Testis (tissue), 2 donors: ENCODE measurements at regions not wholly inside any gene's neighbourhood (a gene's known extent, or its start where the extent isn't known, plus 50 kb on each side); places are given as distances from the start of the nearest gene placed in this dataset.

Source experiments
- CTCF ChIP-seq, 3 experiments: fragments of 450-650 bp in 2 of 3; fragments of 200-600 bp in 1 of 3; sonication (generic) in 1 of 3; IDR thresholded peaks; one replicate each; pipeline ENCODE4 v1.5.1; 2016 to 2019; ENCODE audit warnings: antibody characterized with exemption in 3 of 3, mild to moderate bottlenecking in 2 of 3, moderate library complexity in 1 of 3
- POLR2A ChIP-seq: fragments of 450-650 bp; IDR thresholded peaks from one replicate; pipeline ENCODE4 v1.6.1; 2017; ENCODE audit warnings: antibody characterized with exemption, mild to moderate bottlenecking, moderate library complexity

GRCh38 chr14:71452539-71452938 lies 479.7 kb upstream of the RGS6 start:
- TF ChIP-seq CTCF (IDR thresholded peaks at IDR 0.05), result no peak
- no peak for TF ChIP-seq POLR2A
